K562 (cell line): ENCODE measurements at regions not wholly inside any gene's neighbourhood (a gene's known extent, or its start where the extent isn't known, plus 50 kb on each side); places are given as distances from the start of the nearest gene placed in this dataset.

Source experiments
- ATAC-seq: fragments of 200-7000 bp; cut with Tn5 transposase; 3 replicates; pipeline ENCODE4 v1.9.1; 2020; ENCODE audit warnings: moderate library complexity
- BruUV-seq: library from RNA; stranded (reverse); fragments of 400-500 nt; replicated peaks from 2 replicates; lab custom pipeline; 2021; lab: Mats Ljungman, UMichigan
- CTCF ChIA-PET: fragments of 300-600 bp; formaldehyde crosslinking; extraction: SDS; loops from one replicate; lab custom pipeline; 2021; ENCODE audit warnings: low intra/inter-chr PET ratio; lab: Yijun Ruan, JAX
- POLR2A ChIA-PET: fragments of 300-600, 350-650 bp; sonication (Branson Sonifier 250); formaldehyde crosslinking; extraction: SDS; loops from one replicate; lab custom pipeline; 2021; ENCODE audit warnings: antibody characterized with exemption, inconsistent platforms; lab: Yijun Ruan, JAX
- DNase-seq, 4 experiments: peaks; one replicate each; pipeline versions ENCODE4 v3.0.0 to v3.0.0-alpha.2; 2011 to 2018; ENCODE audit warnings: low spot score in 3 of 4, mixed read lengths in 3 of 4; ENCODE audit errors: extremely low read depth in 1 of 4
- FAIRE-seq: peaks from 2 replicates; lab custom pipeline; 2011; peaks lifted over from hg19 to GRCh38; lab: Jason Lieb, UNC
- H2AFZ ChIP-seq: 2 replicates; pipeline ENCODE4 v1.6.0; 2011; ENCODE audit warnings: low read depth, low read length, control low read depth, inconsistent platforms
- H3K27ac ChIP-seq: fragments of 200-600 bp; 3 replicates; pipeline ENCODE4 v1.8.0; 2011; ENCODE audit warnings: low read depth, mild to moderate bottlenecking, control low read depth, inconsistent platforms, low read length, moderate library complexity, mixed read lengths; ENCODE audit errors: extremely low read depth
- H3K27me3 ChIP-seq, 2 experiments: fragments of 300-600 bp in 1 of 2; 2 replicates in 1 of 2; 3 replicates in 1 of 2; pipeline versions ENCODE4 v1.6.0 to v1.8.0; 2011; ENCODE audit warnings: inconsistent platforms in 2 of 2, low read length in 2 of 2, mild to moderate bottlenecking in 1 of 2, mixed read lengths in 1 of 2, moderate library complexity in 1 of 2; ENCODE audit not compliant: control insufficient read depth in 2 of 2, insufficient read depth in 2 of 2
- H3K36me3 ChIP-seq: fragments of 300-600 bp; 3 replicates; pipeline ENCODE4 v1.8.0; 2011; ENCODE audit warnings: mild to moderate bottlenecking, low read length, inconsistent platforms; ENCODE audit not compliant: control insufficient read depth, insufficient read depth
- H3K4me1 ChIP-seq, 2 experiments: fragments of 200-600 bp in 1 of 2; replicated peaks in 1 of 2; 2 replicates in 1 of 2; 3 replicates in 1 of 2; pipeline versions ENCODE4 v1.5.1 to v1.8.0; 2011; ENCODE audit warnings: inconsistent platforms in 2 of 2, low read length in 2 of 2, mild to moderate bottlenecking in 1 of 2, mixed read lengths in 1 of 2, moderate library complexity in 1 of 2; ENCODE audit not compliant: control insufficient read depth in 2 of 2, insufficient read depth in 2 of 2
- H3K4me2 ChIP-seq: 2 replicates; pipeline ENCODE4 v1.6.1; 2011; ENCODE audit warnings: low read length, control low read depth, inconsistent platforms, mixed read lengths; ENCODE audit not compliant: insufficient read depth
- H3K4me3 ChIP-seq: fragments of 200-600 bp; sonication (generic), shearing (Covaris generic); 2 replicates; pipeline ENCODE4 v1.5.1; 2016; ENCODE audit warnings: control low read depth, inconsistent platforms
- H3K79me2 ChIP-seq: fragments of 200-600 bp; 3 replicates; pipeline ENCODE4 v1.8.0; 2011; ENCODE audit warnings: low read length, inconsistent platforms; ENCODE audit not compliant: control insufficient read depth, insufficient read depth
- H3K9ac ChIP-seq, 2 experiments: 2 replicates each; pipeline versions ENCODE4 v1.6.0 to v1.6.1; 2011; ENCODE audit warnings: low read depth in 2 of 2, low read length in 2 of 2, control low read depth in 1 of 2, inconsistent platforms in 1 of 2, mild to moderate bottlenecking in 1 of 2, mixed read lengths in 1 of 2; ENCODE audit not compliant: insufficient read depth in 1 of 2
- H3K9me1 ChIP-seq: one replicate; pipeline ENCODE4 v1.6.0; 2011; ENCODE audit warnings: inconsistent platforms, mild to moderate bottlenecking, low read length, moderate library complexity; ENCODE audit not compliant: control insufficient read depth, insufficient read depth
- H3K9me3 ChIP-seq: replicated peaks from 2 replicates; pipeline ENCODE4 v1.5.1; 2011; ENCODE audit warnings: low read depth, low read length, inconsistent platforms; ENCODE audit not compliant: control insufficient read depth, insufficient read depth
- H4K20me1 ChIP-seq: replicated peaks from 2 replicates; pipeline ENCODE4 v1.6.1; 2011; ENCODE audit warnings: low read length, inconsistent platforms, mixed read lengths; ENCODE audit not compliant: control insufficient read depth, insufficient read depth
- CBFB ChIP-seq: sonication (generic); formaldehyde crosslinking; IDR thresholded peaks from 2 replicates; pipeline ENCODE4 v1.4.0; 2020; ENCODE audit warnings: mild to moderate bottlenecking, missing genetic modification reagents
- CBX3 ChIP-seq, 2 experiments: IDR thresholded peaks; 1 replicate in 1 of 2; 2 replicates in 1 of 2; pipeline ENCODE4 v1.6.1; 2012; ENCODE audit warnings: inconsistent platforms in 2 of 2, low read length in 2 of 2, borderline replicate concordance in 1 of 2, control low read depth in 1 of 2
- MED1 ChIP-seq: sonication (generic); formaldehyde crosslinking; IDR thresholded peaks from 2 replicates; pipeline ENCODE4 v1.8.1; 2023; ENCODE audit warnings: missing genetic modification reagents, borderline replicate concordance
- NONO ChIP-seq, 2 experiments: fragments of 200-400 bp in 1 of 2; fragments of 450-650 bp in 1 of 2; formaldehyde crosslinking in 1 of 2; IDR thresholded peaks; 2 replicates each; pipeline ENCODE4 v1.6.1; 2017; ENCODE audit warnings: low read depth in 2 of 2, mild to moderate bottlenecking in 2 of 2, moderate library complexity in 2 of 2, low read length in 1 of 2
- NR2C2 ChIP-seq, 2 experiments: fragments of 200-800 bp in 1 of 2; sonication (Bioruptor generic) in 1 of 2; sonication (generic) in 1 of 2; formaldehyde crosslinking in 1 of 2; IDR thresholded peaks; 2 replicates each; pipeline versions ENCODE4 v1.6.1 to v1.8.0; 2016 to 2022; ENCODE audit warnings: mild to moderate bottlenecking in 1 of 2, missing compliant biosample characterization in 1 of 2, missing genetic modification characterization in 1 of 2, missing genetic modification reagents in 1 of 2
- NR4A1 ChIP-seq, 2 experiments: fragments of 250-450 bp in 1 of 2; fragments of 450-650 bp in 1 of 2; sonication (Bioruptor Pico) in 1 of 2; IDR thresholded peaks; 2 replicates each; pipeline versions ENCODE4 v1.4.0 to v1.6.1; 2016 to 2020; ENCODE audit warnings: mild to moderate bottlenecking in 2 of 2, missing compliant biosample characterization in 1 of 2, missing genetic modification characterization in 1 of 2, moderate library complexity in 1 of 2
- STAT5A ChIP-seq: IDR thresholded peaks from 2 replicates; pipeline ENCODE4 v1.6.1; 2012; ENCODE audit warnings: low read length, inconsistent platforms, borderline replicate concordance
- ZFP36 ChIP-seq: fragments of 150-350 bp; IDR thresholded peaks from 2 replicates; pipeline ENCODE4 v1.6.1; 2018; ENCODE audit warnings: low read length, low read depth; ENCODE audit not compliant: partially characterized antibody
- WGBS: fragments of 100-300 bp; shearing (Covaris generic); methylation state at CpG from one replicate; pipeline ENCODE4 v1.1.6; 2016; ENCODE audit warnings: low coverage, mixed read lengths; ENCODE audit not compliant: insufficient coverage; ENCODE audit errors: missing lambda C conversion rate; 5-methylcytosine and 5-hydroxymethylcytosine counted together
- in situ Hi-C: fragments of 300-500 bp; cut with MboI; formaldehyde crosslinking; loops from 4 replicates; pipeline ENCODE4 v1.15.0; 2018; ENCODE audit warnings: inconsistent platforms, mixed read lengths
- intact Hi-C: fragments of 100-400 bp; cut with micrococcal nuclease; formaldehyde crosslinking; loops from 2 replicates; pipeline ENCODE4 v1.14.2; 2022
- TF ChIP-seq, protein P1 (sequence below): fragments of 450-650 bp; IDR thresholded peaks from 2 replicates; pipeline ENCODE4 v1.6.1; 2016; ENCODE audit warnings: low read depth
- TF ChIP-seq, protein P2 (sequence below): IDR thresholded peaks from 2 replicates; pipeline ENCODE4 v1.6.1; 2012; ENCODE audit warnings: low read depth, low read length, improper control_type of control experiment, borderline replicate concordance

DNA sequence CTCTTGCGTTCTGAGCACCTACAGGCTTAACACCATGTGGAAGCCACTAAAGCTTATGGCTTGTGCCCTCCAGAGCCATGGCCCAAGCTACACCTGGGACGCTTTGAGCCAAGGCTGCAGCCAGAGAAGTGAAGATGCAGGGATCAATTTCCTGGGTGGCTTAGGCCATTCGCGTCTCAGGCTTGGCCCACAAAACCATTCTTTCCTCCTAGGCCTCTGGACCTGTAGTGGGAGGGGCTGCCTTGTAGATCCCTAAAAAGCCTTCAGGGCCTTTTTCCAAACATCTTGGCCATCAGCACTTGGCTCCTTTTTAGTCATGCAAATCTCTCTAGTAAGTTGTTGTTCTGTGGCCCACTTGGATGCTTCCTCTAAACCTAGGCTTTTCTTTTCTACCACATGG, 401.7 kb upstream of the RUNX1 start:
- in situ Hi-C loops, result no loop called here
- 75% methylated on average over 4 of the region's 4 CpGs for WGBS
- DNase-seq (no peak), FAIRE-seq (no peak), ATAC-seq (no peak)
- Histone ChIP-seq H3K4me2 (no peak overlapping the region), H3K9ac (no peak overlapping the region), H2AFZ (no peak overlapping the region), H3K4me3 (no peak overlapping the region), H4K20me1 (no peaks in the 10 kb centered on the region), H3K27me3 (no peaks in the 10 kb centered on the region), H3K9me1 (no peaks in the 10 kb centered on the region), H3K36me3 (no peaks in the 10 kb centered on the region), H3K79me2 (no peaks in the 10 kb centered on the region), H3K27ac (no peak overlapping the region), H3K4me1 (no peaks in the 10 kb centered on the region), H3K9me3 (no peaks in the 10 kb centered on the region)
- intact Hi-C loops, result no loop called here
- ChIA-PET POLR2A (no interaction called here), CTCF (no interaction called here)
- no TSS peak for BruUV-seq
- TF ChIP-seq CBFB (CRISPR knock-in tag) (no peak), NR4A1 (CRISPR knock-in tag; IDR thresholded peaks at IDR 0.05) (no peak), NR4A1 (tag; IDR thresholded peaks at IDR 0.05) (no peak), NR2C2 (CRISPR knock-in tag; IDR thresholded peaks at IDR 0.05) (no peak), NR2C2 (tag; IDR thresholded peaks at IDR 0.05) (no peak), STAT5A (no peak), CBX3 (IDR thresholded peaks at IDR 0.05; ENCODE audit: borderline replicate concordance in 1 of 2, low read length in 2 of 2) (peak in 1 of 2 experiments; percentile 54; a peak in 1 of 3 replicates), NONO (IDR thresholded peaks at IDR 0.05; ENCODE audit: low read depth in 2 of 2, low read length in 1 of 2) (no peak), ZFP36 (peak; percentile 93), MED1 (CRISPR knock-in tag) (no peak)
- TF ChIP-seq, protein P1, sequence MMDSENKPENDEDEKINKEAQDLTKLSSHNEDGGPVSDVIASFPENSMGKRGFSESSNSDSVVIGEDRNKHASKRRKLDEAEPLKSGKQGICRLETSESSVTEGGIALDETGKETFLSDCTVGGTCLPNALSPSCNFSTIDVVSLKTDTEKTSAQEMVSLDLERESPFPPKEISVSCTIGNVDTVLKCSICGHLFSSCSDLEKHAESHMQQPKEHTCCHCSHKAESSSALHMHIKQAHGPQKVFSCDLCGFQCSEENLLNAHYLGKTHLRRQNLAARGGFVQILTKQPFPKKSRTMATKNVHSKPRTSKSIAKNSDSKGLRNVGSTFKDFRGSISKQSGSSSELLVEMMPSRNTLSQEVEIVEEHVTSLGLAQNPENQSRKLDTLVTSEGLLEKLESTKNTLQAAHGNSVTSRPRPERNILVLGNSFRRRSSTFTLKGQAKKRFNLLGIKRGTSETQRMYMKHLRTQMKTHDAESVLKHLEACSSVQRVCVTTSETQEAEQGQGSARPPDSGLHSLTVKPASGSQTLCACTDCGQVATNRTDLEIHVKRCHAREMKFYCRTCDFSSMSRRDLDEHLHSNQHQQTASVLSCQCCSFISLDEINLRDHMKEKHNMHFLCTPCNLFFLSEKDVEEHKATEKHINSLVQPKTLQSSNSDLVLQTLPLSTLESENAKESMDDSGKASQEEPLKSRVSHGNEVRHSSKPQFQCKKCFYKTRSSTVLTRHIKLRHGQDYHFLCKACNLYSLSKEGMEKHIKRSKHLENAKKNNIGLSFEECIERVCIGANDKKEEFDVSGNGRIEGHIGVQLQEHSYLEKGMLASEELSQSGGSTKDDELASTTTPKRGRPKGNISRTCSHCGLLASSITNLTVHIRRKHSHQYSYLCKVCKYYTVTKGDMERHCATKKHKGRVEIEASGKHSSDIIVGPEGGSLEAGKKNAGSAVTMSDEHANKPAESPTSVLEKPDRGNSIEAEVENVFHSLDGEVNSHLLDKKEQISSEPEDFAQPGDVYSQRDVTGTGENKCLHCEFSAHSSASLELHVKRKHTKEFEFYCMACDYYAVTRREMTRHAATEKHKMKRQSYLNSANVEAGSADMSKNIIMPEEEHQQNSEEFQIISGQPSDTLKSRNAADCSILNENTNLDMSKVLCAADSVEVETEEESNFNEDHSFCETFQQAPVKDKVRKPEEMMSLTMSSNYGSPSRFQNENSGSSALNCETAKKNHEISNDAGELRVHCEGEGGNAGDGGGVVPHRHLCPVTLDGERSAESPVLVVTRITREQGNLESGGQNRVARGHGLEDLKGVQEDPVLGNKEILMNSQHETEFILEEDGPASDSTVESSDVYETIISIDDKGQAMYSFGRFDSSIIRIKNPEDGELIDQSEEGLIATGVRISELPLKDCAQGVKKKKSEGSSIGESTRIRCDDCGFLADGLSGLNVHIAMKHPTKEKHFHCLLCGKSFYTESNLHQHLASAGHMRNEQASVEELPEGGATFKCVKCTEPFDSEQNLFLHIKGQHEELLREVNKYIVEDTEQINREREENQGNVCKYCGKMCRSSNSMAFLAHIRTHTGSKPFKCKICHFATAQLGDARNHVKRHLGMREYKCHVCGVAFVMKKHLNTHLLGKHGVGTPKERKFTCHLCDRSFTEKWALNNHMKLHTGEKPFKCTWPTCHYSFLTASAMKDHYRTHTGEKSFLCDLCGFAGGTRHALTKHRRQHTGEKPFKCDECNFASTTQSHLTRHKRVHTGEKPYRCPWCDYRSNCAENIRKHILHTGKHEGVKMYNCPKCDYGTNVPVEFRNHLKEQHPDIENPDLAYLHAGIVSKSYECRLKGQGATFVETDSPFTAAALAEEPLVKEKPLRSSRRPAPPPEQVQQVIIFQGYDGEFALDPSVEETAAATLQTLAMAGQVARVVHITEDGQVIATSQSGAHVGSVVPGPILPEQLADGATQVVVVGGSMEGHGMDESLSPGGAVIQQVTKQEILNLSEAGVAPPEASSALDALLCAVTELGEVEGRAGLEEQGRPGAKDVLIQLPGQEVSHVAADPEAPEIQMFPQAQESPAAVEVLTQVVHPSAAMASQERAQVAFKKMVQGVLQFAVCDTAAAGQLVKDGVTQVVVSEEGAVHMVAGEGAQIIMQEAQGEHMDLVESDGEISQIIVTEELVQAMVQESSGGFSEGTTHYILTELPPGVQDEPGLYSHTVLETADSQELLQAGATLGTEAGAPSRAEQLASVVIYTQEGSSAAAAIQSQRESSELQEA, result no peak
- TF ChIP-seq, protein P2, sequence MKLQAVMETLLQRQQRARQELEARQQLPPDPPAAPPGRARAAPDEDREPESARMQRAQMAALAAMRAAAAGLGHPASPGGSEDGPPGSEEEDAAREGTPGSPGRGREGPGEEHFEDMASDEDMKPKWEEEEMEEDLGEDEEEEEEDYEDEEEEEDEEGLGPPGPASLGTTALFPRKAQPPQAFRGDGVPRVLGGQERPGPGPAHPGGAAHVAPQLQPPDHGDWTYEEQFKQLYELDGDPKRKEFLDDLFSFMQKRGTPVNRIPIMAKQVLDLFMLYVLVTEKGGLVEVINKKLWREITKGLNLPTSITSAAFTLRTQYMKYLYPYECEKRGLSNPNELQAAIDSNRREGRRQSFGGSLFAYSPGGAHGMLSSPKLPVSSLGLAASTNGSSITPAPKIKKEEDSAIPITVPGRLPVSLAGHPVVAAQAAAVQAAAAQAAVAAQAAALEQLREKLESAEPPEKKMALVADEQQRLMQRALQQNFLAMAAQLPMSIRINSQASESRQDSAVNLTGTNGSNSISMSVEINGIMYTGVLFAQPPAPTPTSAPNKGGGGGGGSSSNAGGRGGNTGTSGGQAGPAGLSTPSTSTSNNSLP, result no peak
